ENCODE measurements at regions not wholly inside any gene's neighbourhood (a gene's known extent, or its start where the extent isn't known, plus 50 kb on each side); places are given as distances from the start of the nearest gene placed in this dataset.

DNA sequence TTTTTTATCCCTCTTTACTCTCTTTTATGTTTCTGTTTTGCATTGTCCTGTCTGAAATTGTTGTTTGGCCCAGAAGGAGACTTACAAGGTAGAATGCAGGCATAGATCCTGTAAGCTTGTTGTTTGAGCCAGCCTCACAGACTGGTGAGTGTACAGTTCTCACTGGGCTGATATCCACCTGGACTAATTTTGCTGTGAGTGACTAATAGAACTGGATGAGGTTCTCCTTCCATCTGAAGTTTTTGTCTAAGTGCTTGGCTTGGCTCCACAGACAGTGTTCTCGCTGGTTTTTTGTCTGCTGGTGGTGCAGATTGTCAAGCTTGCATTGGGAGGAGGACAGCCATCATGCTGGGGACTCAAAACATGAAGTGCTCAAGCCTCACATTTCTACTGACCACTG lies 495.7 kb downstream of the TSN start:
- 42 to 71% (median 61%) methylated on average over 1 of the region's 1 CpG for WGBS, 3 donors

DNA sequence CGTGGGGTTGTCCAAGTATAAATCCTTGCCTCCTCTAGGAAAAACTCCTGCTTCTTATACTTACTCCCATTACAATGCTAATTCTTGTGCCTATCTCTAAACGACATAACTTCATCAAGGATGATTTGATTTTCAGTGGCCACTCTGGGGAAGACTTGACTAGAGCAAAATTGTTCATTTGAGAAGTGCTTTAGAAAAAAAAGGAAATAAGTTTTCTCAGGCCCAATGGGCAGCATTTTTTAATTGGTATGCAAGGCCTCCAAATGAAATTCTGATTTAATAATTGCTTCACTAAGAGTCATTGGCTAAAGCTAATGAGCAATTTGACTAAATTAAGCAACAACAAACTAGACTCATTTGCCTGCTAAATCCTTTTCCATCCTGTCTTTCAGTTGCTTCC lies 496.1 kb downstream of the TSN start:
- DNase-seq (no peak), FAIRE-seq (no peak)
- H3K27ac ChIP-seq (ENCODE audit: low read depth in 1 of 3, low read length in 2 of 3), result no peak overlapping the region
- 40 to 53% (median 40%) methylated on average over 2 of the region's 2 CpGs for WGBS, 3 donors
- no peak overlapping the region for H3K4me3 ChIP-seq (ENCODE audit: low read depth in 1 of 3, low read length in 3 of 3)
- no peaks in the 10 kb centered on the region for H3K36me3 ChIP-seq (ENCODE audit: control insufficient read depth in 3 of 3, insufficient read depth in 2 of 3, low read depth in 1 of 3, low read length in 3 of 3)
- no peaks in the 10 kb centered on the region for H3K4me1 ChIP-seq (ENCODE audit: control insufficient read depth in 3 of 3, insufficient read depth in 2 of 3, low read depth in 1 of 3, low read length in 2 of 3)
- H3K9me3 ChIP-seq (ENCODE audit: control insufficient read depth in 2 of 2, insufficient read depth in 1 of 2, low read depth in 1 of 2, low read length in 1 of 2), result peaks cover 0 to 2% of the 10 kb centered on the region in 2 donors
- no peaks in the 10 kb centered on the region for H3K27me3 ChIP-seq (ENCODE audit: control insufficient read depth in 3 of 3, insufficient read depth in 3 of 3, low read length in 3 of 3)

More for the DNA sequence above, 495.7 kb downstream of the TSN start:
- H3K27ac ChIP-seq (ENCODE audit: low read depth in 1 of 3, low read length in 2 of 3), result no peak overlapping the region
- H3K4me1 ChIP-seq (ENCODE audit: control insufficient read depth in 3 of 3, insufficient read depth in 2 of 3, low read depth in 1 of 3, low read length in 2 of 3), result no peaks in the 10 kb centered on the region
- peaks cover 0 to 2% of the 10 kb centered on the region in 2 donors for H3K9me3 ChIP-seq (ENCODE audit: control insufficient read depth in 2 of 2, insufficient read depth in 1 of 2, low read depth in 1 of 2, low read length in 1 of 2)
- no peak for FAIRE-seq
- H3K4me3 ChIP-seq (ENCODE audit: low read depth in 1 of 3, low read length in 3 of 3), result no peak overlapping the region
- H3K36me3 ChIP-seq (ENCODE audit: control insufficient read depth in 3 of 3, insufficient read depth in 2 of 3, low read depth in 1 of 3, low read length in 3 of 3), result no peaks in the 10 kb centered on the region
- H3K27me3 ChIP-seq (ENCODE audit: control insufficient read depth in 3 of 3, insufficient read depth in 3 of 3, low read length in 3 of 3), result no peaks in the 10 kb centered on the region
- no peak for DNase-seq

DNA sequence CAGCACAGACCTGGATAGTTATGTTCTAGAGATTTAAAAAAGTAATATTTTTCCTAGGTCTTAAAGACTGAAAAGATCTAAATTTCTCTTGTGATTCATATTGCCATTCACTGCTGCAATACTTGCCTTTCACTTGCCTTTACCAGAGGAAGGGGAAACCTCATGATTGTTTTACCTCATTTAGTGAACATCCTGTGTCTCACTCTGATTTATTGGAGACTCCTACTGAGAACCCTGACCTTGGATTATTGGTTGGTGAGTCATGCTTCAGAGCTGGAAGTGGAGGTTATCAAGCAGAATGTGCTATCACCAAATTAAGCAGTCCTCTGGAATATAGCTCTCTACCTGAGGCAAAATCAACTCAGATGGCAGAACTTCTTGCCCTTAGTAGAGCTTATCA lies 500.5 kb downstream of the TSN start:
- Histone ChIP-seq H3K36me3 (ENCODE audit: control insufficient read depth in 3 of 3, insufficient read depth in 2 of 3, low read depth in 1 of 3, low read length in 3 of 3) (no peaks in the 10 kb centered on the region), H3K4me1 (ENCODE audit: control insufficient read depth in 3 of 3, insufficient read depth in 2 of 3, low read depth in 1 of 3, low read length in 2 of 3) (no peaks in the 10 kb centered on the region), H3K27ac (ENCODE audit: low read depth in 1 of 3, low read length in 2 of 3) (no peak overlapping the region), H3K27me3 (ENCODE audit: control insufficient read depth in 3 of 3, insufficient read depth in 3 of 3, low read length in 3 of 3) (no peaks in the 10 kb centered on the region), H3K4me3 (ENCODE audit: low read depth in 1 of 3, low read length in 3 of 3) (no peak overlapping the region), H3K9me3 (ENCODE audit: control insufficient read depth in 2 of 2, insufficient read depth in 1 of 2, low read depth in 1 of 2, low read length in 1 of 2) (no peaks in the 10 kb centered on the region)
- FAIRE-seq (no peak), DNase-seq (no peak)

DNA sequence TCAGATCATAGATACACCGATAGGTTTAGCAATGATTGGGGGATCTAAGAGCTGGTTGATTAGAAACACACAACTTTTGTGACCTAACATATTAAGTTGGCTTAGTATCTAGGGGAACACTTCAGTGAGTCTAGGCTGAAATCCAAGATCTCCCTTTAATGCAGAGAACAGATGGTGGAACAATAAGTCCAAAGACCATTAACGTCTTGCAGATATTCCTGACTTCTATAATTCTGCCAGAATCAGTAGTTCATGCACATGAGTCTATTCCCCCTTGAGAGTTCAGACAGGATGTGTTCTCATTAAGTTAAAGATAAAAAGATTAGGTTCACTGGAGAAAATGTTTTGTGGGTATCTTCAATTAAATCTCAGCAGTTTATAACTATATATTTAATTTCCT lies 506.5 kb downstream of the TSN start:
- no peak overlapping the region for H3K4me3 ChIP-seq (ENCODE audit: low read depth in 1 of 3, low read length in 3 of 3)
- DNase-seq, result no peak
- no peak for FAIRE-seq
- no peaks in the 10 kb centered on the region for H3K36me3 ChIP-seq (ENCODE audit: control insufficient read depth in 3 of 3, insufficient read depth in 2 of 3, low read depth in 1 of 3, low read length in 3 of 3)
- no peaks in the 10 kb centered on the region for H3K9me3 ChIP-seq (ENCODE audit: control insufficient read depth in 2 of 2, insufficient read depth in 1 of 2, low read depth in 1 of 2, low read length in 1 of 2)
- H3K4me1 ChIP-seq (ENCODE audit: control insufficient read depth in 3 of 3, insufficient read depth in 2 of 3, low read depth in 1 of 3, low read length in 2 of 3), result no peaks in the 10 kb centered on the region
- no peak overlapping the region for H3K27ac ChIP-seq (ENCODE audit: low read depth in 1 of 3, low read length in 2 of 3)
- H3K27me3 ChIP-seq (ENCODE audit: control insufficient read depth in 3 of 3, insufficient read depth in 3 of 3, low read length in 3 of 3), result no peaks in the 10 kb centered on the region
- WGBS, 3 donors, result 42 to 56% (median 42%) methylated on average over 2 of the region's 2 CpGs

DNA sequence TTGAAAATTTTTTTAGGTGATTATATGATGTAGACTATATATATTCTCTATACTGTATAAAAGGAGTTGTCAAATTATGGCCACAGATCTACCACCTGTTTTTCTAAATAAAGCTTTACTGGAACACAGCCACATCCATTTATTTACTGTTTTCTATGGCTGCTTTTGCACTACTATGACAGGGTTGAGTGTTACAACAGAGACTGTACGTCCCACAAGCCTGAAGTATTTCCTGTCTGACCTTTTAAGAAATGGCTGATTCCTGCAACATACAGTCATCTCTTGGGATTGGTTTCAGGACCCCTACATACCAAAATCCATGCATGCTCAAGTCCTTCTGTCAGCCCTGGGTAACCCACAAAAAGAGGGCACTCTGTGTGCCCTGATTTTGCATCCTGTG lies 508.3 kb downstream of the TSN start:
- H3K9me3 ChIP-seq (ENCODE audit: control insufficient read depth in 2 of 2, insufficient read depth in 1 of 2, low read depth in 1 of 2, low read length in 1 of 2), result no peaks in the 10 kb centered on the region
- WGBS, 3 donors, result 58 to 63% (median 61%) methylated on average over 1 of the region's 1 CpG
- no peak overlapping the region for H3K4me3 ChIP-seq (ENCODE audit: low read depth in 1 of 3, low read length in 3 of 3)
- H3K27ac ChIP-seq (ENCODE audit: low read depth in 1 of 3, low read length in 2 of 3), result no peak overlapping the region
- H3K4me1 ChIP-seq (ENCODE audit: control insufficient read depth in 3 of 3, insufficient read depth in 2 of 3, low read depth in 1 of 3, low read length in 2 of 3), result no peaks in the 10 kb centered on the region
- H3K27me3 ChIP-seq (ENCODE audit: control insufficient read depth in 3 of 3, insufficient read depth in 3 of 3, low read length in 3 of 3), result no peaks in the 10 kb centered on the region
- H3K36me3 ChIP-seq (ENCODE audit: control insufficient read depth in 3 of 3, insufficient read depth in 2 of 3, low read depth in 1 of 3, low read length in 3 of 3), result no peaks in the 10 kb centered on the region
- FAIRE-seq (no peak), DNase-seq (no peak)

DNA sequence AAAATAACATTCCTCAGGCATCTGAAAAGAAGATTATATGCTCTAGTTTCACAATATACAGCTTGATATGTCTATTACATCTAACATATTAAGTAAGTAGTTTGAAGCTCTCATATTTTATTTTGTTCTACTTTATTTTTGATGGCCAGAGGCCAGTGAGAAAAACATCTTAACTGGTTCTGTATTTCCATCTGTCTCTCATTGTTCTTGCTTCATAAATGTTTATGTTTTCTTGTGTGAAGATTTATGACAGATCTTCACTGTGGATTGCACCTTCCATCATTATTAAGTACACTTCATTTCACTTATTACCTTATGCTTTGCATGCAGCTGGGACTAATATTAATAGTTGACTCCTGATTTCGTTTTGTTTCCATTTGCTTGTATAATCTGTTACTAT lies 511.2 kb downstream of the TSN start:
- DNase-seq (no peak), FAIRE-seq (no peak)
- no peaks in the 10 kb centered on the region for H3K4me1 ChIP-seq (ENCODE audit: control insufficient read depth in 3 of 3, insufficient read depth in 2 of 3, low read depth in 1 of 3, low read length in 2 of 3)
- H3K4me3 ChIP-seq (ENCODE audit: low read depth in 1 of 3, low read length in 3 of 3), result no peak overlapping the region
- H3K9me3 ChIP-seq (ENCODE audit: control insufficient read depth in 2 of 2, insufficient read depth in 1 of 2, low read depth in 1 of 2, low read length in 1 of 2), result no peaks in the 10 kb centered on the region
- no peak overlapping the region for H3K27ac ChIP-seq (ENCODE audit: low read depth in 1 of 3, low read length in 2 of 3)
- H3K27me3 ChIP-seq (ENCODE audit: control insufficient read depth in 3 of 3, insufficient read depth in 3 of 3, low read length in 3 of 3), result no peaks in the 10 kb centered on the region
- H3K36me3 ChIP-seq (ENCODE audit: control insufficient read depth in 3 of 3, insufficient read depth in 2 of 3, low read depth in 1 of 3, low read length in 3 of 3), result no peaks in the 10 kb centered on the region
- 10 to 29% (median 21%) methylated on average over 1 of the region's 1 CpG for WGBS, 3 donors

DNA sequence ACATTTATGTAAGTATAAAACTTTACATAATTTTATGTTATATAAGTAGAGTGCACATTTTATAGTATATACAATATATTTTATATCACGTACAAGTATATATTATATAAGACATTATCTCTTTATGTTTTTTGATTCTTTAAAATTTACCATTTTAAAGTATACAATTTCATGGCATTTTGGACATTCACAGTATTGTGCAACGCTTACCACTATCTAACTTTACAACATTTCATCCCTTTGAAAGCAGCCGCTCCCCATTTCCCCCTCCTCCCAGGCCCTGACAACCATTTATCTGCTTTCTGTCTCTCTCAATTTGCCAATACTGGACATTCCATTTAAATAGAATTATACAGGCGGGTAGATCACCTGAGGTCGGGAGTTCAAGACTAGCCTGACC lies 512.5 kb downstream of the TSN start:
- no peaks in the 10 kb centered on the region for H3K27me3 ChIP-seq (ENCODE audit: control insufficient read depth in 3 of 3, insufficient read depth in 3 of 3, low read length in 3 of 3)
- no peak overlapping the region for H3K4me3 ChIP-seq (ENCODE audit: low read depth in 1 of 3, low read length in 3 of 3)
- 84 to 94% (median 89%) methylated on average over 5 of the region's 5 CpGs for WGBS, 3 donors
- FAIRE-seq (no peak), DNase-seq (no peak)
- H3K36me3 ChIP-seq (ENCODE audit: control insufficient read depth in 3 of 3, insufficient read depth in 2 of 3, low read depth in 1 of 3, low read length in 3 of 3), result no peaks in the 10 kb centered on the region
- H3K9me3 ChIP-seq (ENCODE audit: control insufficient read depth in 2 of 2, insufficient read depth in 1 of 2, low read depth in 1 of 2, low read length in 1 of 2), result no peaks in the 10 kb centered on the region
- no peak overlapping the region for H3K27ac ChIP-seq (ENCODE audit: low read depth in 1 of 3, low read length in 2 of 3)
- no peaks in the 10 kb centered on the region for H3K4me1 ChIP-seq (ENCODE audit: control insufficient read depth in 3 of 3, insufficient read depth in 2 of 3, low read depth in 1 of 3, low read length in 2 of 3)

DNA sequence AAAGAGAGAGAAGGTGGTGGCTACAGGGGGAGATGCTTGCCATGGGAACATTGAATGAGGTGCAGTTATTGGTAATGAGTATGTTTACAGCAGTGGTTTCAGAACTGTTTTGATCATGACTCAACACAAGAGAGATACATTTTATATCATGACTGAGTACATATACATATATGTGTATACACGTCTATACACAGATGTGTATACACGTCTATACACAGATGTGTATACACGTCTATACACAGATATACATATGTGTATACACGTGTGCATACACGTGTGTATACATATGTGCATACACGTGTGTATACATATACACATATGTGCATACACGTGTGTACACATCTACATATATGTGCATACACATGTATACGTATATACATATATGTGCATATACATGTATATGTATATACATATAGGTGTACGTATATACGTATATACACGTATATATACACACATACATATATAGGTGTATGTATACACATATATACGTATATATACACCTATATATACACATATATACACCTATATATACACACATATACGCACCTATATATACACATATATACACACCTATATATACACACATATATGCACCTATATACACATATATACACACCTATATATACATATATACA lies 518.5 kb downstream of the TSN start:
- WGBS, 3 donors, result 87 to 94% (median 91%) methylated on average over 10 to 11 of the region's 13 CpGs
- Histone ChIP-seq H3K36me3 (ENCODE audit: control insufficient read depth in 3 of 3, insufficient read depth in 2 of 3, low read depth in 1 of 3, low read length in 3 of 3) (no peaks in the 10 kb centered on the region), H3K27ac (ENCODE audit: low read depth in 1 of 3, low read length in 2 of 3) (no peak overlapping the region), H3K9me3 (ENCODE audit: control insufficient read depth in 2 of 2, insufficient read depth in 1 of 2, low read depth in 1 of 2, low read length in 1 of 2) (no peaks in the 10 kb centered on the region), H3K4me1 (ENCODE audit: control insufficient read depth in 3 of 3, insufficient read depth in 2 of 3, low read depth in 1 of 3, low read length in 2 of 3) (no peaks in the 10 kb centered on the region), H3K27me3 (ENCODE audit: control insufficient read depth in 3 of 3, insufficient read depth in 3 of 3, low read length in 3 of 3) (no peaks in the 10 kb centered on the region), H3K4me3 (ENCODE audit: low read depth in 1 of 3, low read length in 3 of 3) (no peak overlapping the region)
- DNase-seq (no peak), FAIRE-seq (peak; percentile 77)

DNA sequence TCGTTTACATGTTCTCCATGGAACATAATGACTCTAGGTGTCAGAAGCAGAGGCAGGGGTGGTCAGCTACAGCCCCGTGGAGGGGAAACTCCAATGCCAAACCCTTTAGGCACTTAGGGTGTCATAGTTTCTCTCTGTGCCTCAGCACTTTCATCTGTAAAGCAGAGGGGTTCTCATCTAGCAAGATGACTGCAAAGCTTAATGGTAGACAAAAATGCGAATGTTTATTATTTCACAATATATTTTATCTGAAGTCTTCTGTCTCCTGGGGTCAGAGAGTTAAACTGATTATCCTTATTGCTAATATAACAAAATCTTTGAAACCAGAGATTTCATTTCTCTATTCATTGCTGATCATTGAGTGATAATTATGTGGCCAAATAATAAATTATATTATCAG lies 522.5 kb downstream of the TSN start:
- H3K27me3 ChIP-seq (ENCODE audit: control insufficient read depth in 3 of 3, insufficient read depth in 3 of 3, low read length in 3 of 3), result no peaks in the 10 kb centered on the region
- WGBS, 3 donors, result 54 to 66% (median 55%) methylated on average over 3 of the region's 3 CpGs
- no peak for FAIRE-seq
- no peaks in the 10 kb centered on the region for H3K36me3 ChIP-seq (ENCODE audit: control insufficient read depth in 3 of 3, insufficient read depth in 2 of 3, low read depth in 1 of 3, low read length in 3 of 3)
- no peaks in the 10 kb centered on the region for H3K4me1 ChIP-seq (ENCODE audit: control insufficient read depth in 3 of 3, insufficient read depth in 2 of 3, low read depth in 1 of 3, low read length in 2 of 3)
- H3K27ac ChIP-seq (ENCODE audit: low read depth in 1 of 3, low read length in 2 of 3), result no peak overlapping the region
- no peak for DNase-seq
- H3K4me3 ChIP-seq (ENCODE audit: low read depth in 1 of 3, low read length in 3 of 3), result no peak overlapping the region
- H3K9me3 ChIP-seq (ENCODE audit: control insufficient read depth in 2 of 2, insufficient read depth in 1 of 2, low read depth in 1 of 2, low read length in 1 of 2), result no peaks in the 10 kb centered on the region
